ENCODE measurements at regions not wholly inside any gene's neighbourhood (a gene's known extent, or its start where the extent isn't known, plus 50 kb on each side); places are given as distances from the start of the nearest gene placed in this dataset.

DNA sequence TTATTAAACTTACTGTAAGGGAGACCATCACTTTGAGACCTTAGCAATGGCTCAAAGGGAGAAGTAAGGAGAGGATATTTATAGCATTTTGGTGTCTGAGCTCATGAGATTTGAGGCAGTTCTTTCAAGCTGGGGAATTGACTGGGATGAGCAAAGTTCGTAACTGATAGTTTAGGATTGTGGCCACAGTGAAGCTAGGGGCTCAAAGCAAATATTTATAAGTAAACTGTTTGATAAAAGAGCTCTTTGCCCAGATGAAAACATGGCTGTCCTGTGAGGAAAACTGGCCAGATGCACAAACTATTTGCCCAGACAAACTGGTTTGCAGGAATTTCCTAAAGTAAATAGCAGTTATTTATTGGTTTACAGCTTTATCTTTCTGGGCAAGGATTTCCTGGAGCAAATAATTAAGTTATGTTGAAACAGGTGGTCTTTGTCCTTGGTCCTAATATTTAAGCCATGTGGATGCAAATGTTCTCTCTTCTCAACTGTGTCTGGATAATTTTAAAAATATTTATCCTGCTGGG, 59.7 kb upstream of the TMTC4 start:
- H3K4me3 ChIP-seq (ENCODE audit: low read length): no peak overlapping the region
- no peak for DNase-seq (ENCODE audit: low read depth, low spot score)

DNA sequence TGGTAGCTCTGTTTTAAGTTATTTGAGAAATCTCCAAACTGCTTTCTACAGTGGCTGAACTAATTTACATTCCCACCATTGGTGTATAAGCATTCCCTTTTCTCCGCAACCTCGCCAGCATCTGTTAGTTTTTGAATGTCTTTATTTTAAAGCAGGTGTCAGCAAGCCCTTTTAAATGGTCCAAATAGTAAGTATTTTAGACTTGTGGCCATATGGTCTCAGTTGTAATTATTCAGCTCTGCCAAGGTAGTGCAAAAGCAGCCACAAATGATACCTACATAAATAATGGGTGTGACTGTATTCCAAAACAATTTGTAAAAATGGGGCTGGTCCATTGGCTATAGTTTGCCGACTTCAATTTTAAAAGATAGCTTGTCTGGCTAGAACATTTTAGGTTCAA, 58.7 kb upstream of the TMTC4 start:
- no peak overlapping the region for H3K4me3 ChIP-seq (ENCODE audit: low read length)
- DNase-seq (ENCODE audit: low read depth, low spot score): no peak

DNA sequence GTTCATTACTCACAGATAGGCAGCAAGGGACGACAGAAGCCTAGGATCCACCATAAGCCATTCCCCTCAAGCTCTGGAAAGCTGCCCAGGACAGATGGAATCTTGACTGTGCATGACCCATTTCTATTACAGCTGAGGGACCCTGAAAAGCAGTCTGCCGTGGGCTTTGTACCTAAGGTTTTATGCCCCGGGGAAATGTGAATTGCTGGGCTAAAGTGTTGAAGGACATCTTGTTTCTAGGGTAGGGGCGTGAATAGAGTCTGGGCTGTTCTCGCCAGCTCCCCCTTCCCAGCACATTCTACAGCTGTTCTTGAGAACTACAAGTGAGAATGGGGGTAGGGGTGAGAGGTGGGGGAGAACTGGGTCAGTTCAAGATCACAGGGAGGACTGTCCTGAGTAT, 53.6 kb upstream of the TMTC4 start:
- DNase-seq (ENCODE audit: low read depth, low spot score): no peak
- H3K4me3 ChIP-seq (ENCODE audit: low read length): no peak overlapping the region

DNA sequence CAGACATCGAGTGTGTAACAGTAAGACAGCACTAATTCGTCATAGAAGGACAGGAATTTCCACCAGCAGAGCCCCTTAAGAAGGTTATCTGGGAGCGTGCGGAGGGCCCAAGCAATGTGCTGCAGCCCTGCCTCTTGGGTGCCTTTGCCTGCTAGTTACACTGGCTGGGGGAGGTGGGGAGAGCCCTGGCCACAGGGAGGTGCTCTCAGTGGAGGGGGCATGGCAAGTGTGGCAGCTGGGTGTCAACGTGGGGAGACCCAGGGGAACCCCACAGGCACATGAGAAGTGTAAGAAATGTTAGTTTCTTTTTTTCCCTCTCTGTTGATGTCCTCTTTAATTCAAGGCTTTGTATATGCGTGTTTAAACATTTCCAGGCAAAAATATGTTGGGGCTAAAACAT, 50.9 kb upstream of the TMTC4 start:
- no peak overlapping the region for H3K4me3 ChIP-seq (ENCODE audit: low read length)
- no peak for DNase-seq (ENCODE audit: low read depth, low spot score)

DNA sequence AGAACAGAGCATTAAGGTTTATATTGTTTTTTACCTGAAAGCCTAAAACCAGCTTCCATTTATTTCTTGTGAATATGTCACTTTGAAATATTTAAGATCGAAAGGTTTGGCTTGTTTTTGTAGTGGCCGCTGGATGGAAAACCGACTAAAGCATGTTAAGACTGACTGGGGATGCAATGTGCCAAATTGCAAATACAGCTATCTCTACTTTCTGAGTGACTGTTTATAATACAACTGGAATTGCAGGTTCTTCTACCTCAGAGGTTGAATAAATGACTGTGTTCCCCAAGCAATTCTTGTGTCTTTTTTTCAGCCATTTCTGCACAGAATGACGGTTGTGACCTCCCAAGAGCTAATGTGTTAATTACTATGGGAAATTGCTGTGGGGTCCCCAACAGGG, 50.0 kb upstream of the TMTC4 start:
- H3K4me3 ChIP-seq (ENCODE audit: low read length): no peak overlapping the region
- DNase-seq (ENCODE audit: low read depth, low spot score): no peak

All from Jurkat, Clone E6-1 (cell line).